ENCODE measurements at regions not wholly inside any gene's neighbourhood (a gene's known extent, or its start where the extent isn't known, plus 50 kb on each side); places are given as distances from the start of the nearest gene placed in this dataset.
A peak's percentile ranks its signal among the peaks of the same experiment; 100 is the strongest.

- Histone ChIP-seq H3K9me3 (replicated peaks) (no peaks in the 10 kb centered on the region), H3K4me1 (no peaks in the 10 kb centered on the region; the same call in 1 of the 2 replicates), H3K36me3 (no peaks in the 10 kb centered on the region)
Measured at GRCh38 chr15:73803806-73804205, 50.7 kb upstream of the INSYN1 start.

GRCh38 chr15:73805504-73806089 lies 52.4 kb upstream of the INSYN1 start:
- Histone ChIP-seq H3K4me1 (no peaks in the 10 kb centered on the region; the same call in 1 of the 2 replicates), H3K27me3 (peaks cover 28% of the 10 kb centered on the region), H3K4me3 (no peak overlapping the region), H3K9me3 (replicated peaks) (no peaks in the 10 kb centered on the region), H3K27ac (no peak overlapping the region), H3K36me3 (no peaks in the 10 kb centered on the region)
- DNase-seq: no peak

More at GRCh38 chr15:73803806-73804205, 50.7 kb upstream of the INSYN1 start:
- Histone ChIP-seq H3K27ac (no peak overlapping the region), H3K27me3 (peaks cover 28% of the 10 kb centered on the region), H3K4me3 (no peak overlapping the region)
- no peak for DNase-seq

DNA sequence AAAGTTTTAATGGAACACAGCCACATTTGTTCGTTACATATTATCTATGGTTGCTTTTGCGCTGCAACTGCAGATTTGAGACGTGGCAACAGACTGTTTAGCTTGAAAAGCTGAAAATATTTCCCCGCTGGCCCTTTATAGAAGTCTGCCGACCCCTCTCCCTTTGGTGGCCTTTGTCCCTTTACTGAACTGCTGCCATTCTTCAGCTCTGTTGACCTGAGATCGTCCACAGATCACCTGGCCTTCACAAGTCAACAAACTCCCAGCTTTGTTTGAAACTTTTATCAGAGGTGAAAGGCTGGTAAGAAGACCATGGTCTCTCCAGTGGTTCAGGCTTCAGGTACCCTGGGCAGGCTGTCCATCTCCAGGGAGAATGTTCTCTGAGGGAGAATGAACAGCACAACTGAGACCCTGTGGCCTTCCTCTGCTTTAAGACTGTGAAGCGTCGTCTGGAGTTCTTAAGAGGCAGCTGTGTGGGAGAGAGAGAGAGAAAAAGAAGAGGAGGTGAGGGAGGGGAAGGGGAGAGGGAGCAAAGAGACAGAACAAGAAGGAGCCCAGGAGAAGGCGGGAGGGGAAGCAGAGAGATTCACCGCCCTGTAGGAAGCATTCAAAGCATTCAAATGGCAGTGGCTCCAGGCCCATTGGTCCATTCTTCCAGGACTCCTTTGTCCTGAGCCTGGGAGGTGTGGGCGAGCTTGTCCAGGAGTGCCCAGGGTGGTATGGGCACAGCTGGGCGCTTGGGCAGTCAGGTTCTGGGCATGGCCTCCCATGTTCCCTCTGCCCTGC lies 53.7 kb upstream of the INSYN1 start:
- Histone ChIP-seq H3K27ac (no peak overlapping the region), H3K27me3 (peaks cover 21% of the 10 kb centered on the region), H3K36me3 (no peaks in the 10 kb centered on the region), H3K9me3 (replicated peaks) (no peaks in the 10 kb centered on the region), H3K4me1 (no peaks in the 10 kb centered on the region), H3K4me3 (no peak overlapping the region)
- no peak for DNase-seq

- H3K4me3 ChIP-seq: no peak overlapping the region
- H3K27ac ChIP-seq: no peak overlapping the region
- H3K4me1 ChIP-seq: peaks cover 6% of the 10 kb centered on the region
- no peaks in the 10 kb centered on the region for H3K36me3 ChIP-seq
- H3K9me3 ChIP-seq (replicated peaks): no peaks in the 10 kb centered on the region
- no peak for DNase-seq
- peaks cover 17% of the 10 kb centered on the region for H3K27me3 ChIP-seq
Measured at GRCh38 chr15:73807865-73808264, 54.7 kb upstream of the INSYN1 start.

DNA sequence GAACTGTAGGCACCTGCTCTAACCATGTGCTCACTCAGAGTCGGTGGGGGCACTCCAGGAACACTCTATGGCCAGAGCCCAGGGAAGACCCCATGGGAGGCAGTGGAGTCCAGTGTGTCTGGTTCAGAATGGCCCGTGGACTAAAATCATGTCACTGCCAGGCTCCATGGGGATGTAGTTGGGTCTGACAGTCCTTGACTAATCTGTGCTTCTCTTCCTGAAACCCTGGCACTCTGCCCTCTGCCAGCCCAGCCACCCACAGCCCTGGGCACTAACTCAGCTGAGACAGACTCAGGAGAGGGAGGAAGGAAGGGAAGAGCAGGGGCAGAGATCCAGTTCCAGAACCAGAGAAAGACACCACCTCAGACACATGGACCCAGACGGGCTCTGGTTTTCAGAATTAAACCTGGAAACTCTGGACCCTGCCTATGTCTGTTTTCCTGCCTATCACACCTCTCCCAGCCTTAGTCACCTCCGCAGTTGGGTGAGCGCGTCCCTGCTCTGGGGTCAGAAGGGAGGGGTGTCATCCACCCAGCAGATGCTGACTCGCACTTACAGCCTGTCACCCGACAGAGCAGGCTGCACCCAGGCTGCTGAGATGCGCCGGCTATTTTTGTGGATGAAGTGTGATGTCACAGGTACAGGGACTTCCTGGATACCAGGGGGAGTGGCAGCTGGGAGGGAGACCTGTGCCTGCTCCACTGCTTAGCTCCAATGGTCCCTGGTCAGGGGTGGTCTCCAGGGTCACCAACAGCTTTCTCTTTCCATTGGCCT lies 56.8 kb upstream of the INSYN1 start:
- Histone ChIP-seq H3K27me3 (peaks cover 16% of the 10 kb centered on the region; the same call in 1 of the 2 replicates), H3K9me3 (replicated peaks) (no peaks in the 10 kb centered on the region), H3K36me3 (no peaks in the 10 kb centered on the region), H3K4me1 (peaks cover 7% of the 10 kb centered on the region), H3K4me3 (no peak overlapping the region), H3K27ac (no peak overlapping the region)
- DNase-seq: no peak

DNA sequence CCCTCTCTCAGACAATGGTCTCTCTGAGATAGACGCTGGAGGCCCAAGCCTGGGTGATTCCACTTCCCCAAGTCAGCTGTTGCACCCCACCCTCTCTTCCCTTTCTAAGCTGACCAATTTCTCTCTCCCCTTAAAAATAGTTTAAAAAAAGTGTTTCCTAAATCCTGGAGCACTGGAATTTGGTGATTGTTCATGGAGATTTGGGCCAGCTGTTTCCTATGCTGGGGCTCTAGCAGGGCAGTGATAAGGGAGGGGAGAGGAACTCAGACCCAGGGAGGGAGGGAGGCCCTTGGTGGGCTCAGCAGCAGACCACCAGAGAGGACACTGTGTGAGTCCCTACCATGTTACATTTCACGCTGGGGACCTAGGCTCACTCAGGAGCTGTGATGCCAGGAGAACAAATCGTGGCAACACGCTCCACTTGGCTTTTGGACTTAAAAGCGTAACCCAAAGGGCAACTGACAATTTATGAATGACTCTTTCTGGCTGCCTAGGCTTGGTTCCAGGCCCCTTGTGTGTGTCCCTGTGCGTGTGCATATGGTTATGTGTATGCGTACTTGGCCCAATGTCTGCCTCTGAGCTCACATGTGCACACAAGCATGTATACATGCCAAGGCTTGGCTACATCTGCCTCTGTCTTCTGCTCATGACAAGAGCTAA lies 59.8 kb upstream of the INSYN1 start:
- DNase-seq: peak; percentile 30 to 36
- peak overlapping the region; percentile 10; the same call in 1 of the 2 replicates for H3K27ac ChIP-seq
- no peaks in the 10 kb centered on the region for H3K9me3 ChIP-seq (replicated peaks)
- 0 out of 2 replicates have a peak, but pooled peaks cover 5% of the 10 kb centered on the region for H3K27me3 ChIP-seq
- H3K4me3 ChIP-seq: no peak overlapping the region
- no peaks in the 10 kb centered on the region for H3K36me3 ChIP-seq
- H3K4me1 ChIP-seq: peaks cover 7% of the 10 kb centered on the region

GRCh38 chr15:73813589-73813988 lies 59.8 kb upstream of the TBC1D21 start:
- Histone ChIP-seq H3K36me3 (no peaks in the 10 kb centered on the region), H3K9me3 (replicated peaks) (no peaks in the 10 kb centered on the region), H3K4me3 (no peak overlapping the region), H3K4me1 (peaks cover 7% of the 10 kb centered on the region), H3K27me3 (no peaks in the 10 kb centered on the region), H3K27ac (no peak overlapping the region)
- DNase-seq: no peak

DNA sequence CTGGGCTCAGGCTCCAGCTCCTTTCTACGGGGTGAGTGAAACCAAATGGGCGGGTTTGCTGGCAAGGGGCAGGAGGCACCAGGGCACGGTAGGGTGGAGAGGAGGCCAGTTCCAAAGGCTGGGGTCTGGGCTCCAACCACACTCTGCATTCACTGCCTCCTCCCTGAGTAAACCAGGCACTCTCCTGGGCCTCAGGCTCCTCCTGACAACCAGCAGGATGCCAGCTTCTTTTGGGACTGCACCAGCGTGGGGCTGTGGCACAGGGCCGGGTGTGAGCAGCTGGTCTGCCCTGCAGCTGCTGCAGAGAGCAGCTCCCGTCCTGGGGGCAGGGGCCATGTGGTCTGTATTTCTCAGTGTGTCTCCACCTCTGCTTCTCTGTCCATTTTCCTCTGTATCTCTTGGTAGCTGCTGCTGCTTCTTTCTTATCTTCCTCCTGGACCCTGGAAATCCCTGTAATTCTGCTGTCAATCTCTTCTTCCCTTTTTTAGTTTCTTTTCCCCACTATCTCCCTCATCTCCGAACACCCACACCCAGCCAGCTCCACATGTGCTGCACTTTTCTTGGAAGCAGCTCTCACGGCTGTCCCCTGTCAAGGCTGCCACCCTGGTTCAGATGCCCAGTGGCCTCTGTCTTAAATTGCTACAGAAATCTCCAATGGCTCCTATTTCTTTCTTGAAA lies 54.9 kb upstream of the TBC1D21 start:
- Histone ChIP-seq H3K4me1 (no peaks in the 10 kb centered on the region; the same call in 1 of the 2 replicates), H3K27me3 (peaks cover 4% of the 10 kb centered on the region; the same call in 1 of the 2 replicates), H3K27ac (no peak overlapping the region), H3K36me3 (no peaks in the 10 kb centered on the region), H3K4me3 (no peak overlapping the region), H3K9me3 (replicated peaks) (no peaks in the 10 kb centered on the region)
- DNase-seq: peak; percentile 15 to 18

GRCh38 chr15:73821181-73821580 lies 52.2 kb upstream of the TBC1D21 start:
- H3K27me3 ChIP-seq: peaks cover 4% of the 10 kb centered on the region; the same call in 1 of the 2 replicates
- H3K27ac ChIP-seq: no peak overlapping the region
- H3K4me1 ChIP-seq: no peaks in the 10 kb centered on the region
- H3K36me3 ChIP-seq: no peaks in the 10 kb centered on the region
- no peak for DNase-seq
- no peak overlapping the region for H3K4me3 ChIP-seq
- H3K9me3 ChIP-seq (replicated peaks): no peaks in the 10 kb centered on the region; the same call in 1 of the 2 replicates

- Histone ChIP-seq H3K27me3 (peaks cover 4% of the 10 kb centered on the region; the same call in 1 of the 2 replicates), H3K27ac (no peak overlapping the region), H3K9me3 (replicated peaks) (no peaks in the 10 kb centered on the region; the same call in 1 of the 2 replicates), H3K36me3 (no peaks in the 10 kb centered on the region), H3K4me1 (no peaks in the 10 kb centered on the region), H3K4me3 (no peak overlapping the region)
- peak; percentile 26 to 47 for DNase-seq
Measured at GRCh38 chr15:73822998-73823397, 50.4 kb upstream of the TBC1D21 start.
